ENCODE measurements at regions not wholly inside any gene's neighbourhood (a gene's known extent, or its start where the extent isn't known, plus 50 kb on each side); places are given as distances from the start of the nearest gene placed in this dataset.
"Not testable (repeated sequence)": the region's sequence is repeated elsewhere in the genome, so short reads cannot be mapped to it uniquely, and the experiment has no call there.

GRCh38 chr2:6186332-6187151 is 494.4 kb downstream of the SOX11 start:
- TF ChIP-seq, protein P1, sequence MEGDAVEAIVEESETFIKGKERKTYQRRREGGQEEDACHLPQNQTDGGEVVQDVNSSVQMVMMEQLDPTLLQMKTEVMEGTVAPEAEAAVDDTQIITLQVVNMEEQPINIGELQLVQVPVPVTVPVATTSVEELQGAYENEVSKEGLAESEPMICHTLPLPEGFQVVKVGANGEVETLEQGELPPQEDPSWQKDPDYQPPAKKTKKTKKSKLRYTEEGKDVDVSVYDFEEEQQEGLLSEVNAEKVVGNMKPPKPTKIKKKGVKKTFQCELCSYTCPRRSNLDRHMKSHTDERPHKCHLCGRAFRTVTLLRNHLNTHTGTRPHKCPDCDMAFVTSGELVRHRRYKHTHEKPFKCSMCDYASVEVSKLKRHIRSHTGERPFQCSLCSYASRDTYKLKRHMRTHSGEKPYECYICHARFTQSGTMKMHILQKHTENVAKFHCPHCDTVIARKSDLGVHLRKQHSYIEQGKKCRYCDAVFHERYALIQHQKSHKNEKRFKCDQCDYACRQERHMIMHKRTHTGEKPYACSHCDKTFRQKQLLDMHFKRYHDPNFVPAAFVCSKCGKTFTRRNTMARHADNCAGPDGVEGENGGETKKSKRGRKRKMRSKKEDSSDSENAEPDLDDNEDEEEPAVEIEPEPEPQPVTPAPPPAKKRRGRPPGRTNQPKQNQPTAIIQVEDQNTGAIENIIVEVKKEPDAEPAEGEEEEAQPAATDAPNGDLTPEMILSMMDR (IDR thresholded peaks at IDR 0.05; ENCODE audit: low read depth, low read length, missing control alignments), result no peak
- H3K4me3 ChIP-seq (ENCODE audit: low read depth, low read length), result no peak overlapping the region
- no peak for DNase-seq (ENCODE audit: low read depth)

DNA sequence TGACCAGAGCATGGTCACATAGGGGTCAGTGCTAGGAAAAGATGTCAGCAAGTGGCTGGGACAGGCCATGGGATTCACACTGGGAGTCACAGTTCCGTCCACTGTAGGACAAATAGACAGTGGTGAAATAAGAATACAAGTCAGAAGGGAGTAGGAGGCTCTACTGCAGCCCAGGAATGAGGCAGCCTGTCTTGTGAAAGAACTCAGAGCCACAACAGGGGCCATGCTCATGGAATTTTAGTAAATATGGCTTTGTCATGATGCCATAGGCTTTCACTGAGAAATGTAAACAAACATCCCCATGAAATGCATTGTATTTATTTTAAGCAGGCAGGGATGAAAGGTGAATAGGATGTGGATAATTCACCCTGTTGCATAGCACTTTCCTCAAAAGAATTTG is 504.3 kb downstream of the SOX11 start:
- TF ChIP-seq, protein P1 (IDR thresholded peaks at IDR 0.05; ENCODE audit: low read depth, low read length, missing control alignments), result no peak
- DNase-seq (ENCODE audit: low read depth), result no peak
- no peak overlapping the region for H3K4me3 ChIP-seq (ENCODE audit: low read depth, low read length)

- DNase-seq (ENCODE audit: low read depth); H3K4me3 ChIP-seq (ENCODE audit: low read depth, low read length): not testable (repeated sequence)
Observed at GRCh38 chr2:6198370-6198919, 506.3 kb downstream of the SOX11 start.

GRCh38 chr2:6202756-6203155 is 510.6 kb downstream of the SOX11 start:
- no peak overlapping the region for H3K4me3 ChIP-seq (ENCODE audit: low read depth, low read length)
- DNase-seq (ENCODE audit: low read depth), result no peak

GRCh38 chr2:6203291-6203959 is 511.2 kb downstream of the SOX11 start:
- DNase-seq (ENCODE audit: low read depth), result no peak

More at GRCh38 chr2:6202756-6203155, 510.6 kb downstream of the SOX11 start:
- TF ChIP-seq, protein P1 (IDR thresholded peaks at IDR 0.05; ENCODE audit: low read depth, low read length, missing control alignments), result no peak

GRCh38 chr2:6206882-6207281 is 514.7 kb downstream of the SOX11 start:
- no peak overlapping the region for H3K4me3 ChIP-seq (ENCODE audit: low read depth, low read length)
- no peak for DNase-seq (ENCODE audit: low read depth)
- TF ChIP-seq, protein P1 (IDR thresholded peaks at IDR 0.05; ENCODE audit: low read depth, low read length, missing control alignments), result no peak

More at GRCh38 chr2:6203291-6203959, 511.2 kb downstream of the SOX11 start:
- TF ChIP-seq, protein P1 (IDR thresholded peaks at IDR 0.05; ENCODE audit: low read depth, low read length, missing control alignments), result no peak
- H3K4me3 ChIP-seq (ENCODE audit: low read depth, low read length), result no peak overlapping the region

DNA sequence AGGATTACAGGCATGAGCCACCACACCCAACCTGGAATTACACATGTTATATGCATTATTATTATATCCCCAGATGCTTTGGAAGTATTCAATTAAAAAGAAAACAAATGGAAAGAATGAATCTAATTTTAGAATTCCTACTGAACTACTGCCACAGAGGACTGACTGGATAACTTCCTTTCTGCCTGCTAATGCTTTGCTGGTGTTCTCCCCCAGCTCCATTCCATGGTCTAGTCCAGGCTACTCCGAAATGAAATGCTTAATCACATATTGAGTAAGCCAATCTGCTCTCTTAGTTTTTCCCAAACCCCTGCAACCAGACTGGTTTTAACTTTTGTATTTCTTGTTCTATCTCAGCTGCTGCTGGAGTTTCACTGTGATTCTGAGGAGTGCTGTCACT is 519.1 kb downstream of the SOX11 start:
- H3K4me3 ChIP-seq (ENCODE audit: low read depth, low read length), result no peak overlapping the region
- no peak for DNase-seq (ENCODE audit: low read depth)
- TF ChIP-seq, protein P1 (IDR thresholded peaks at IDR 0.05; ENCODE audit: low read depth, low read length, missing control alignments), result no peak

Measured in GM12864 (cell line).